Left lung (tissue), 4 donors: ENCODE measurements at regions not wholly inside any gene's neighbourhood (a gene's known extent, or its start where the extent isn't known, plus 50 kb on each side); places are given as distances from the start of the nearest gene placed in this dataset.

Source experiments
- ATAC-seq: fragments of 200-7000 bp; cut with Tn5 transposase; one replicate; pipeline ENCODE4 v1.9.1; 2020; ENCODE audit warnings: moderate library complexity
- DNase-seq, 4 donors: peaks; one replicate each; pipeline ENCODE4 v3.0.0-alpha.2; 2013 to 2020
- H3K27ac ChIP-seq, 2 donors: fragments of 200-600 bp; sonication (generic) in 1 of 2; one replicate each; pipeline versions ENCODE4 v1.5.0 to v1.8.0; 2020 to 2021
- H3K27me3 ChIP-seq, 2 donors: fragments of 200-600 bp; sonication (generic) in 1 of 2; one replicate each; pipeline versions ENCODE4 v1.5.0 to v1.8.0; 2020 to 2021
- H3K36me3 ChIP-seq, 2 donors: fragments of 200-600 bp; sonication (generic) in 1 of 2; one replicate each; pipeline versions ENCODE4 v1.5.0 to v1.8.0; 2020 to 2021
- H3K4me1 ChIP-seq, 2 donors: fragments of 200-600 bp; one replicate each; pipeline ENCODE4 v1.8.0; 2021
- H3K4me3 ChIP-seq, 2 donors: fragments of 200-600 bp; sonication (generic) in 1 of 2; one replicate each; pipeline versions ENCODE4 v1.5.0 to v1.8.0; 2020 to 2021; ENCODE audit warnings: mild to moderate bottlenecking in 1 of 2
- H3K9me3 ChIP-seq, 2 donors: fragments of 200-600 bp; sonication (generic) in 1 of 2; one replicate each; pipeline versions ENCODE4 v1.5.0 to v1.8.0; 2020 to 2021
- CTCF ChIP-seq, 2 donors: fragments of 200-600 bp; sonication (generic) in 1 of 2; IDR thresholded peaks; one replicate each; pipeline versions ENCODE4 v1.5.0 to v1.8.0; 2021; ENCODE audit warnings: antibody characterized with exemption in 2 of 2
- intact Hi-C, 2 donors: fragments of 100-400 bp; cut with DNase I; formaldehyde crosslinking; loops; one replicate each; pipeline versions ENCODE4 v1.11.2 to v1.14.2; 2022
- donor health status: DM: no; HTN: yes; CAD: no.
- donor health status: DM: no; HTN: no; CAD: no.

GRCh38 chr17:59476413-59476812, 89.0 kb upstream of the DHX40 start:
- intact Hi-C loops = no loop called here
- ATAC-seq (no peak), DNase-seq (no peak)
- Histone ChIP-seq H3K9me3 (no peaks in the 10 kb centered on the region), H3K4me1 (no peaks in the 10 kb centered on the region), H3K36me3 (no peaks in the 10 kb centered on the region), H3K27me3 (no peaks in the 10 kb centered on the region), H3K4me3 (no peak overlapping the region), H3K27ac (no peak overlapping the region)
- TF ChIP-seq CTCF (IDR thresholded peaks at IDR 0.05) = no peak

- Histone ChIP-seq H3K27me3 (no peaks in the 10 kb centered on the region), H3K36me3 (no peaks in the 10 kb centered on the region), H3K4me1 (no peaks in the 10 kb centered on the region), H3K4me3 (no peak overlapping the region), H3K9me3 (no peaks in the 10 kb centered on the region), H3K27ac (no peak overlapping the region)
- no peak for DNase-seq
- no peak for TF ChIP-seq CTCF (IDR thresholded peaks at IDR 0.05)
- intact Hi-C loops = no loop called here
- no peak for ATAC-seq
Observed at GRCh38 chr17:59479141-59479540, 86.3 kb upstream of the DHX40 start.

- no peaks in the 10 kb centered on the region for H3K27me3 ChIP-seq
- intact Hi-C loops = no loop called here
- H3K9me3 ChIP-seq = no peaks in the 10 kb centered on the region
- no peaks in the 10 kb centered on the region for H3K36me3 ChIP-seq
- H3K4me1 ChIP-seq = no peaks in the 10 kb centered on the region
- H3K4me3 ChIP-seq = no peak overlapping the region
- no peak for ATAC-seq
- TF ChIP-seq CTCF (IDR thresholded peaks at IDR 0.05) = no peak
- H3K27ac ChIP-seq = no peak overlapping the region
- DNase-seq = no peak
Observed at GRCh38 chr17:59483860-59484259, 81.5 kb upstream of the DHX40 start.

GRCh38 chr17:59485015-59485414, 80.4 kb upstream of the DHX40 start:
- H3K9me3 ChIP-seq = no peaks in the 10 kb centered on the region
- no peak overlapping the region for H3K4me3 ChIP-seq
- H3K27me3 ChIP-seq = no peaks in the 10 kb centered on the region
- no peaks in the 10 kb centered on the region for H3K36me3 ChIP-seq
- no peak for TF ChIP-seq CTCF (IDR thresholded peaks at IDR 0.05)
- no peaks in the 10 kb centered on the region for H3K4me1 ChIP-seq
- intact Hi-C loops = no loop called here
- no peak for DNase-seq
- no peak overlapping the region for H3K27ac ChIP-seq
- no peak for ATAC-seq

GRCh38 chr17:59485946-59486345, 79.5 kb upstream of the DHX40 start:
- no peak overlapping the region for H3K27ac ChIP-seq
- H3K27me3 ChIP-seq = no peaks in the 10 kb centered on the region
- H3K36me3 ChIP-seq = no peaks in the 10 kb centered on the region
- DNase-seq (peak in 2 of 4 donors; percentile 28 to 44), ATAC-seq (no peak)
- H3K9me3 ChIP-seq = no peaks in the 10 kb centered on the region
- no peaks in the 10 kb centered on the region for H3K4me1 ChIP-seq
- TF ChIP-seq CTCF (IDR thresholded peaks at IDR 0.05) = no peak
- no peak overlapping the region for H3K4me3 ChIP-seq
- intact Hi-C loops = no loop called here
